K562 (cell line): ENCODE measurements at regions not wholly inside any gene's neighbourhood (a gene's known extent, or its start where the extent isn't known, plus 50 kb on each side); places are given as distances from the start of the nearest gene placed in this dataset.

Experiments
- REST ChIP-seq, 2 experiments: fragments of 450-650 bp; formaldehyde crosslinking in 1 of 2; IDR thresholded peaks; 2 replicates each; pipeline versions ENCODE4 v1.4.0 to v1.6.1; 2014 to 2020; ENCODE audit warnings: mild to moderate bottlenecking in 2 of 2, borderline replicate concordance in 1 of 2, low read depth in 1 of 2
- STAT6 ChIP-seq: sonication (generic); formaldehyde crosslinking; IDR thresholded peaks from 2 replicates; pipeline ENCODE4 v1.8.1; 2023; ENCODE audit warnings: mild to moderate bottlenecking, missing genetic modification reagents
- ZNF324 ChIP-seq: fragments of 250-450 bp; sonication (Bioruptor Pico); IDR thresholded peaks from 2 replicates; pipeline ENCODE4 v1.4.0; 2020; ENCODE audit warnings: mild to moderate bottlenecking

GRCh38 chr5:74450095-74450494 is 190.4 kb downstream of the ENC1 start (continued):
- TF ChIP-seq REST (IDR thresholded peaks at IDR 0.05; ENCODE audit: borderline replicate concordance) (no peak), REST (CRISPR knock-in tag; IDR thresholded peaks at IDR 0.05; ENCODE audit: low read depth) (no peak), ZNF324 (CRISPR knock-in tag) (no peak), STAT6 (no peak)
